Omental fat pad (tissue), 3 donors: ENCODE measurements at regions not wholly inside any gene's neighbourhood (a gene's known extent, or its start where the extent isn't known, plus 50 kb on each side); places are given as distances from the start of the nearest gene placed in this dataset.

Source experiments
- ATAC-seq: fragments of 150-250 bp; one replicate; pipeline ENCODE4 v1.9.1; 2016; ENCODE audit warnings: mild to moderate bottlenecking, moderate library complexity; ENCODE audit not compliant: low FRiP score
- DNase-seq: peaks from one replicate; pipeline ENCODE4 v3.0.0-alpha.2; 2019; ENCODE audit warnings: low spot score
- CTCF ChIP-seq, 3 donors: fragments of 450-650 bp; IDR thresholded peaks; one replicate each; pipeline ENCODE4 v1.5.1; 2016 to 2017; ENCODE audit warnings: antibody characterized with exemption in 3 of 3, mild to moderate bottlenecking in 3 of 3, moderate library complexity in 2 of 3

- ATAC-seq (no peak), DNase-seq (no peak)
- TF ChIP-seq CTCF (IDR thresholded peaks at IDR 0.05), result no peak
Measured at GRCh38 chr10:111595173-111595572, 518.3 kb downstream of the ADRA2A start.

DNA sequence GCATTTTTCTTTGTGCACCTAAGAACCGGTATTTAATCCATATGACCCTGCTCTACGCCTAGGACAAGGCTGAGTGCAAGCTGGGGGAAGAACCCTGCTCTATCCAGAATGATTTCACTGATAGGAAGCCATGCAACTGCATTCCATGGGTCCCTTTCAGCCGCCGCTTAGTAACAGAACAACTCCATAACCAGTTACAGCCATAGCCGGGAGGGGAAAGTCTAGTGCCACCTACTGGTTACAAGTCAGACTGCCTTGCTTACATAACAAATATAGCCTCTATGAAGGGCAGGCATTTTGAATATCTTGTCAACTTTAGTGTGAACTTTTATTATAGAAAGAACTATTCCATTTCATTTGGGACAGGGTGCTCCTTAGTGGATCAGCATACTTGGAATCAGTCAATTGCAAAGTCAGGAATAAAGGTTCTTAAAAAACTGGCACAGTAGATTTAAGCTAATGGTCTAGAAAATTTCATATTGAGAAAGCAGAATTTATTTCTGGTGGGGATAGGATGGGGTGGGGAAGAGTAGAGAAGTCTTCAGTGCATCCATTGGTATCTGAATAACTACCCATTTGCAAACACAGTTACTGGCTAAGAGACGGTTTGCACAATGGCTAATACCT lies 521.7 kb downstream of the ADRA2A start:
- no peak for DNase-seq
- no peak for ATAC-seq

DNA sequence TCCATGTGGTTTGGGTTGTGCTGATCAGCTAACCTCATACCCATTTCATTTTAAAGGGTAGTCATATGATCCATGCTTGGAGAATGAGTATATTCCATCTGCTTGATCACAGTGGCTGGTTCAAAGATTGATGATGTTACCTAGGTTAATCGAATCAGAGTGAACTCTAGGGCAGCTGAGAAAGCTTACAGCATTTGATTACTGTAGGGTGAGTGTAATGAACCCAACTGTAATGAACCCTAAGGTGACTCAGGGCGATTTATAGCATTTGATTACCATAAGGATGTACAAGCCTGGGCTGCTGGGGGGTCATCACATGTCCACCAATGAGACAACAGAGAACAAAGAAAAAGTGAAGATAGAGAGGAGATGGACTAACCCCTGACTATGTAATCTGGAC lies 523.1 kb downstream of the ADRA2A start:
- TF ChIP-seq CTCF (IDR thresholded peaks at IDR 0.05), result no peak
- DNase-seq, result no peak
- ATAC-seq, result no peak

More for the DNA sequence above, 521.7 kb downstream of the ADRA2A start:
- peak in 1 of 3 donors; percentile 17 for TF ChIP-seq CTCF (IDR thresholded peaks at IDR 0.05)

- ATAC-seq (no peak), DNase-seq (no peak)
- TF ChIP-seq CTCF (IDR thresholded peaks at IDR 0.05), result no peak
Measured at GRCh38 chr10:111600772-111601171, 523.9 kb downstream of the ADRA2A start.

- DNase-seq (no peak), ATAC-seq (no peak)
- TF ChIP-seq CTCF (IDR thresholded peaks at IDR 0.05), result no peak
Measured at GRCh38 chr10:111612273-111612672, 535.4 kb downstream of the ADRA2A start.

- ATAC-seq, result no peak
- TF ChIP-seq CTCF (IDR thresholded peaks at IDR 0.05), result no peak
- DNase-seq, result no peak
Measured at GRCh38 chr10:111634191-111634590, 549.4 kb downstream of the GPAM start.

DNA sequence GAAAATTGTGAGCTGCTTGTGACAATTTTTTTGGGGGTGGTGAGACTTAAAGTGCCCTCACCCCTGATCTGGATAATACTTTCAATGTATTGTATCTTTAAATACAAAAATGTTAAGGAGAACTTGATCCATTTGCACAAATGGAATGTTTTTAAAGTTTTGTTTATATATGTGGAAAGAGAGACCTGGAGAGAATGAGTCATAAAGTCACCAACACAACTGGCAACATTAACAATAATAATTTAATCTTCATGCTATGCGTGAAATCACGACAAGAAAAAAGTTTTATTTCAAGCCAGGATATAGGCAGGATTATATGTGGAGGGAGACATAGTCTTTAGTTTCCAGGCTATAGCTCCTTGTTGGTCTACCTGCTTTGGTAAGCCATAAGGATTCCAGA lies 537.5 kb downstream of the GPAM start:
- ATAC-seq (no peak), DNase-seq (no peak)
- TF ChIP-seq CTCF (IDR thresholded peaks at IDR 0.05), result no peak
